Psoas muscle (tissue), 7 donors: ENCODE measurements at regions not wholly inside any gene's neighbourhood (a gene's known extent, or its start where the extent isn't known, plus 50 kb on each side); places are given as distances from the start of the nearest gene placed in this dataset.

Source experiments
- ATAC-seq, 4 donors: fragments of 200-7000 bp; cut with Tn5 transposase; one replicate each; pipeline ENCODE4 v1.9.1; 2020; ENCODE audit warnings: moderate library complexity in 3 of 4, mild to moderate bottlenecking in 2 of 4
- DNase-seq, 2 donors: peaks; one replicate each; pipeline ENCODE4 v3.0.0-alpha.2; 2020
- H3K27ac ChIP-seq: fragments of 200-600 bp; one replicate; pipeline ENCODE4 v1.8.0; 2022
- H3K27me3 ChIP-seq, 3 donors: fragments of 200-600 bp in 1 of 3; one replicate each; pipeline versions ENCODE4 v1.6.1 to v1.8.0; 2013 to 2022; ENCODE audit warnings: low read length in 2 of 3, mild to moderate bottlenecking in 2 of 3, moderate library complexity in 1 of 3; ENCODE audit not compliant: insufficient read depth in 3 of 3
- H3K36me3 ChIP-seq, 2 donors: fragments of 200-600 bp in 1 of 2; one replicate each; pipeline versions ENCODE4 v1.6.1 to v1.8.0; 2013 to 2022; ENCODE audit warnings: low read depth in 1 of 2, mild to moderate bottlenecking in 1 of 2, moderate library complexity in 1 of 2; ENCODE audit not compliant: insufficient read depth in 1 of 2
- H3K4me1 ChIP-seq: fragments of 200-600 bp; one replicate; pipeline ENCODE4 v1.8.0; 2022
- H3K4me3 ChIP-seq: fragments of 200-600 bp; one replicate; pipeline ENCODE4 v1.8.0; 2022; ENCODE audit warnings: mild to moderate bottlenecking
- H3K9me3 ChIP-seq: fragments of 200-600 bp; one replicate; pipeline ENCODE4 v1.8.0; 2022
- CTCF ChIP-seq: fragments of 200-600 bp; IDR thresholded peaks from one replicate; pipeline ENCODE4 v1.8.0; 2022; ENCODE audit warnings: antibody characterized with exemption
- WGBS, 3 donors: extraction: QIAGEN DNeasy Blood & Tissue Kit; methylation state at CpG; one replicate each; pipeline versions ENCODE4 v1.1.6 to v1.1.7; 2013; 5-methylcytosine and 5-hydroxymethylcytosine counted together
- intact Hi-C, 2 donors: fragments of 100-400 bp; cut with DNase I; formaldehyde crosslinking; loops; one replicate each; pipeline versions ENCODE4 v1.11.0 to v1.14.2; 2022
- donor health status: healthy with polysubstance abuse.
- donor health status: DM: no; HTN: no; CAD: no; lungs with moderate emphysema.
- donor health status: Bipolar disorder and iron deficiency.
- donor health status: healthy.
- donor health status: DM: yes; HTN: yes; CAD: no.
- donor health status: DM: no; HTN: no; CAD: no.
- donor health status: DM: yes; HTN: yes; CAD: no.

DNA sequence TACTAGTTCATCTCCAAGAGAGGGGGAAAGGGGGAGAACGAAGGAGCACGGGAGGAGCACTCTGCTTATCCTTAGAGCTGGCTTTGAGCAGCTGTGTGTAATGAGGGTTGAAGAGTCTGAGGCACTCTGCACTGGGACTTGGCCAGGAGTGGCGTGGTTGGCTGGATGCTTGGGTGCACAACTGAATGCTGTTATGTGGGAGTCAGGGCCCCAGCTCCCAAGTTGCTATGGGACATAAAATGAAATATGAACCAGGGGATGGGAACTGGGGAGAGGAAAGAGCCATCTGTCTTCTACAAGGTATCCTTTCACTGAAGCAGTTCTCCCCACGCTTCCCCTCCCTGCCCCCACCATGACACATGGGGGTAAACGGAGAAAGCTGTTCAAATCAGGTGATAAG, 105.9 kb upstream of the ANKFN1 start:
- no peak for TF ChIP-seq CTCF
- Histone ChIP-seq H3K4me3 (no peak overlapping the region), H3K9me3 (no peaks in the 10 kb centered on the region), H3K36me3 (no peaks in the 10 kb centered on the region), H3K27me3 (peaks cover 0 to 6% (median 3%) of the 10 kb centered on the region in 3 donors), H3K27ac (no peak overlapping the region), H3K4me1 (no peaks in the 10 kb centered on the region)
- no peak for ATAC-seq
- DNase-seq = no peak
- intact Hi-C loops = no loop called here
- 9 to 11% (median 11%) methylated on average over 5 of the region's 5 CpGs for WGBS, 3 donors

- Histone ChIP-seq H3K4me1 (no peaks in the 10 kb centered on the region), H3K9me3 (peaks cover 12% of the 10 kb centered on the region), H3K36me3 (no peaks in the 10 kb centered on the region), H3K27me3 (no peaks in the 10 kb centered on the region), H3K27ac (no peak overlapping the region), H3K4me3 (no peak overlapping the region)
- intact Hi-C loops = no loop called here
- DNase-seq (no peak), ATAC-seq (no peak)
- no peak for TF ChIP-seq CTCF
- WGBS, 3 donors = 89 to 91% (median 90%) methylated on average over 3 of the region's 3 CpGs
Measured at GRCh38 chr17:56057869-56058268, 95.4 kb upstream of the ANKFN1 start.

DNA sequence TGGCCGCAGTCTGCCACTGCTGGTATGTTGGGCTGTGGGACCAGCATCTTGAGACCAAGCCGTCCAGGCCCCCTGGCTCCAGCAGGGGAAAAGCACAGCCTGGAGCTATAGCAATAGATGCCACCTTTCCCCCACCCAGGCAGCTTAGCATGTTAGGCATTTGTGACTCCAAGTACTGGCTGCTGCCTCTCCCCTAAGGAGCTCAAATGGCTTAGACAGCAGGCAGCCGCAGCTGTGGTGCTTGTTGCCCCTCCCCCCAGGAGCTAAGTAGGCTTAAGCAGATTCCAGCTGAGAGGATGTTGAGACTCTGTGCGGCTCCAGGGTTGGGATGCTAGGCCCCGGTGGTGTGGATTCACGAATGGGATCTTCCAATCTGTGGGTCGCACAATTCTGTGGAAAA, 88.8 kb upstream of the ANKFN1 start:
- intact Hi-C loops = no loop called here
- H3K27me3 ChIP-seq = no peaks in the 10 kb centered on the region
- no peak overlapping the region for H3K4me3 ChIP-seq
- no peak for TF ChIP-seq CTCF
- WGBS, 3 donors = 58 to 80% (median 66%) methylated on average over 7 of the region's 7 CpGs
- H3K4me1 ChIP-seq = no peaks in the 10 kb centered on the region
- DNase-seq = no peak
- ATAC-seq = no peak
- H3K27ac ChIP-seq = no peak overlapping the region
- no peaks in the 10 kb centered on the region for H3K36me3 ChIP-seq
- H3K9me3 ChIP-seq = no peaks in the 10 kb centered on the region

GRCh38 chr17:56074361-56074890, 78.8 kb upstream of the ANKFN1 start:
- Histone ChIP-seq H3K27me3 (no peaks in the 10 kb centered on the region), H3K4me1 (no peaks in the 10 kb centered on the region), H3K9me3 (no peaks in the 10 kb centered on the region), H3K27ac (no peak overlapping the region), H3K4me3 (no peak overlapping the region), H3K36me3 (no peaks in the 10 kb centered on the region)
- intact Hi-C loops = no loop called here
- no peak for DNase-seq
- 38 to 52% (median 39%) methylated on average over 6 of the region's 6 CpGs for WGBS, 3 donors
- no peak for ATAC-seq
- no peak for TF ChIP-seq CTCF

DNA sequence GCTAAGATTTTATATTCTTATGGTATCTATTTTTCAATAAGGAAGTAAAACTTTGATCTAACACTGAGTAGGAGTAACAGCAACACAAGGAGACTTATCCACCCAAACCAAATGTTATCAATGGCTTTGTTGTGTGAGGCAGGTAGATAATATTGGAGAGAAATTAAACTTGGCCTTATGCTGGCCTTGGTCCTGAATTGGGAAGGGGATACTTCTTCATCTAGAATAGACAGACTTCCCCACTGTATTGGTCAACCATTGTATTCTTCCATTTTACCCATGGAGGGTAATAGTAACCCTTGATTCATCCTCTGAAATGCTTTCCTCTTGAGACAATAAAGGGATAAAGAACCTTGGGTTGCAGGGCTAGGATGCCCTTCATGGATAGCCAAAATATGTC, 76.3 kb upstream of the ANKFN1 start:
- TF ChIP-seq CTCF = no peak
- no peak for ATAC-seq
- Histone ChIP-seq H3K27me3 (no peaks in the 10 kb centered on the region), H3K27ac (no peak overlapping the region), H3K4me3 (no peak overlapping the region), H3K4me1 (no peaks in the 10 kb centered on the region), H3K9me3 (no peaks in the 10 kb centered on the region), H3K36me3 (no peaks in the 10 kb centered on the region)
- intact Hi-C loops = no loop called here
- DNase-seq = no peak
